HPDE6-E6E7 (cell line): ENCODE measurements at regions not wholly inside any gene's neighbourhood (a gene's known extent, or its start where the extent isn't known, plus 50 kb on each side); places are given as distances from the start of the nearest gene placed in this dataset.
"Not testable (repeated sequence)": the region's sequence is repeated elsewhere in the genome, so short reads cannot be mapped to it uniquely, and the experiment has no call there.

Source experiments
- DNase-seq: peaks from one replicate; pipeline ENCODE4 v3.0.0; 2011; ENCODE audit warnings: missing footprints; ENCODE audit errors: extremely low spot score

- DNase-seq: no peak
These were observed 165.7 kb downstream of the YIPF5 start for GRCh38 chr5:144004751-144005150.

- no peak for DNase-seq
These were observed 161.3 kb downstream of the YIPF5 start for GRCh38 chr5:144009116-144009515.

- no peak for DNase-seq
These were observed 159.1 kb downstream of the YIPF5 start for GRCh38 chr5:144011388-144011787.

GRCh38 chr5:144013816-144014215 lies 156.6 kb downstream of the YIPF5 start:
- no peak for DNase-seq

- no peak for DNase-seq
These were observed 154.5 kb downstream of the YIPF5 start for GRCh38 chr5:144015961-144016360.

- no peak for DNase-seq
These were observed 153.3 kb downstream of the YIPF5 start for GRCh38 chr5:144017119-144017518.

GRCh38 chr5:144017631-144018030 lies 152.8 kb downstream of the YIPF5 start:
- DNase-seq: no peak

GRCh38 chr5:144024090-144024489 lies 146.4 kb downstream of the YIPF5 start:
- DNase-seq: no peak

GRCh38 chr5:144024545-144024944 lies 145.9 kb downstream of the YIPF5 start:
- DNase-seq: no peak

- DNase-seq: no peak
These were observed 144.2 kb downstream of the YIPF5 start for GRCh38 chr5:144026286-144026685.

GRCh38 chr5:144028058-144028457 lies 142.4 kb downstream of the YIPF5 start:
- DNase-seq: no peak

- no peak for DNase-seq
These were observed 141.8 kb downstream of the YIPF5 start for GRCh38 chr5:144028636-144029035.

GRCh38 chr5:144030904-144031303 lies 139.6 kb downstream of the YIPF5 start:
- DNase-seq: no peak

- no peak for DNase-seq
These were observed 138.1 kb downstream of the YIPF5 start for GRCh38 chr5:144032375-144032774.

- DNase-seq: no peak
These were observed 137.0 kb downstream of the YIPF5 start for GRCh38 chr5:144033486-144033885.

- no peak for DNase-seq
These were observed 135.3 kb downstream of the YIPF5 start for GRCh38 chr5:144035046-144035740.

- no peak for DNase-seq
These were observed 134.0 kb downstream of the YIPF5 start for GRCh38 chr5:144036476-144036875.

- DNase-seq: no peak
These were observed 129.7 kb downstream of the YIPF5 start for GRCh38 chr5:144040615-144041305.

- no peak for DNase-seq
These were observed 128.3 kb downstream of the YIPF5 start for GRCh38 chr5:144042156-144042555.

GRCh38 chr5:144048259-144048856 lies 122.1 kb downstream of the YIPF5 start:
- DNase-seq: no peak

GRCh38 chr5:144055391-144055790 lies 115.1 kb downstream of the YIPF5 start:
- DNase-seq: not testable (repeated sequence)

- not testable (repeated sequence) for DNase-seq
These were observed 110.4 kb downstream of the YIPF5 start for GRCh38 chr5:144060091-144060490.

- DNase-seq: no peak
These were observed 109.9 kb downstream of the YIPF5 start for GRCh38 chr5:144060598-144060997.
